Urinary bladder (tissue), 3 donors: ENCODE measurements at regions not wholly inside any gene's neighbourhood (a gene's known extent, or its start where the extent isn't known, plus 50 kb on each side); places are given as distances from the start of the nearest gene placed in this dataset.
"Not testable (repeated sequence)": the region's sequence is repeated elsewhere in the genome, so short reads cannot be mapped to it uniquely, and the experiment has no call there.

Experiments used
- DNase-seq: peaks from one replicate; pipeline ENCODE4 v3.0.0-alpha.2; 2015; ENCODE audit errors: extremely low spot score
- H3K27ac ChIP-seq: one replicate; pipeline ENCODE4 v1.5.1; 2013; ENCODE audit warnings: low read depth, mild to moderate bottlenecking, moderate library complexity
- H3K36me3 ChIP-seq: one replicate; pipeline ENCODE4 v1.6.1; 2013; ENCODE audit warnings: mild to moderate bottlenecking, moderate library complexity; ENCODE audit not compliant: insufficient read depth
- H3K4me1 ChIP-seq: one replicate; pipeline ENCODE4 v1.6.1; 2013; ENCODE audit warnings: mild to moderate bottlenecking, moderate library complexity; ENCODE audit not compliant: insufficient read depth
- H3K4me3 ChIP-seq: one replicate; pipeline ENCODE4 v1.5.1; 2013; ENCODE audit warnings: low read depth, low read length
- WGBS: extraction: QIAGEN DNeasy Blood & Tissue Kit; methylation state at CpG from one replicate; pipeline ENCODE4 v1.1.7; 2013; 5-methylcytosine and 5-hydroxymethylcytosine counted together
- donor health status: healthy with polysubstance abuse.
- donor health status: healthy.

DNA sequence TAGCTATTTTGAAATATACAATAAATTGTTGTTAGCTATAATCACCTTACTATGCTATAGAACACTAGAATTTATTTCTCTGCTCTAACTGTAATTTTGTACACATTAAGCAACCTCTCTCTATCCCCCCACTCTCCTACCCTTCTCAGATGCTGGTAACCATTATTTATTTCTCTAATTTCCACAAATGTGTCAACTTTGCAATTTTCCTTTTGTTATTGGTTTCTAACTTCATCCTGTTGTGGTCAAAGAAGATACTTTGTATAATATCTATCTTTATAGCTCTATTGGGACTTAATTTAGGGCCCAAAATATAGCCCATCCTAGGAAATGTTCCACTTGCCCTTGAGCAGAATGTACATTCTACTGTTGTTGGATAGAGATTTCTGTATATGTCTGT is 229.3 kb downstream of the SATB1 start:
- DNase-seq, result no peak
- H3K4me3 ChIP-seq, result no peak overlapping the region
- no peak overlapping the region for H3K27ac ChIP-seq
- no peaks in the 10 kb centered on the region for H3K4me1 ChIP-seq
- no peaks in the 10 kb centered on the region for H3K36me3 ChIP-seq

- Histone ChIP-seq H3K36me3 (no peaks in the 10 kb centered on the region), H3K27ac (no peak overlapping the region), H3K4me3 (no peak overlapping the region), H3K4me1 (no peaks in the 10 kb centered on the region)
- DNase-seq, result no peak
- 78% methylated on average over 4 of the region's 4 CpGs for WGBS
Measured at GRCh38 chr3:18194431-18194830, 230.7 kb downstream of the SATB1 start.

GRCh38 chr3:18190646-18191045 is 234.5 kb downstream of the SATB1 start:
- Histone ChIP-seq H3K36me3 (no peaks in the 10 kb centered on the region), H3K4me1 (no peaks in the 10 kb centered on the region), H3K27ac (no peak overlapping the region), H3K4me3 (no peak overlapping the region)
- DNase-seq, result no peak

- 66% methylated on average over 9 of the region's 9 CpGs for WGBS
- Histone ChIP-seq H3K27ac (no peak overlapping the region), H3K36me3 (no peaks in the 10 kb centered on the region), H3K4me1 (no peaks in the 10 kb centered on the region), H3K4me3 (no peak overlapping the region)
- no peak for DNase-seq
Measured at GRCh38 chr3:18189282-18190050, 235.7 kb downstream of the SATB1 start.

- Histone ChIP-seq H3K4me3 (no peak overlapping the region), H3K4me1 (no peaks in the 10 kb centered on the region), H3K36me3 (no peaks in the 10 kb centered on the region), H3K27ac (no peak overlapping the region)
- no peak for DNase-seq
- 84% methylated on average over 3 of the region's 3 CpGs for whole genome bisulfite sequencing
Measured at GRCh38 chr3:18188491-18188890, 236.6 kb downstream of the SATB1 start.

DNA sequence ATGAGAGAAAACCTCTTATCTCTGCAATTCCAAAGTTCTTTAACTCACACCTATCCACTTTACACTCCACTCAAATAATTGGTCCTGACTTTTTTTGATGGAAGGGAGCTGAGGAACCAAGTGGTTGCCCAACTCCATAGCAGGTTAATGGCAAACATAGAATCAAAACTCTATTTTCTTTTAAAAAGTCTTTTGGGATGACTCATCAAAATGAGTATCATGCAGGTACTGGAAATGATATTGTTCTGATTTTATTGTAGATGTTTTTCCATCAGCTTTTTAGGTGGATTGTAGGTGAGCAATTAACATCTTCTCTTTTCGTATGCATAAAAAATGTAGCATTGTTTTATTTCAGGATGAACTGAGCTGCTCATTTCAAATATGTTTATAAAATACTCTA is 239.5 kb downstream of the SATB1 start:
- 89% methylated on average over 1 of the region's 1 CpG for WGBS

DNA sequence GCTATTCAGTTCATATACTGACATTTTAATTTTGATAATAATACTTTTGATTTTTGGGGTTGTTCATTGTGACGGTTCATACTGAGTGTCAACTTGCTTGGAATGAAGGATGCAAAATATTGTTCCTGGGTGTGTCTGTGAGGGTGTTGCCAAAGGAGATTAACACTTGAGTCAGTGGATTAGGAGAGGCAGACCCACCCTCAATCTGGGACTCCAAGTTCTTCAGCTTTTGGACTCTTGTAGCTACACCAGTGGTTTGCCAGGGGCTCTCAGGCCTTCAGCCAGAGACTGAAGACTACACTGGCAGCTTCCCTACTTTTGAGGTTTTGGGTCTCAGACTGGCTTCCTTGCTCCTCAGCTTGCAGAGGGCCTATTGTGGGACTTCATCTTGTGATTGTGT is 242.2 kb downstream of the SATB1 start:
- H3K4me1 ChIP-seq, H3K36me3 ChIP-seq, H3K4me3 ChIP-seq, DNase-seq, H3K27ac ChIP-seq: not testable (repeated sequence)
- 76% methylated on average over 1 of the region's 1 CpG for WGBS

More for the DNA sequence above, 239.5 kb downstream of the SATB1 start:
- Histone ChIP-seq H3K27ac (no peak overlapping the region), H3K4me3 (no peak overlapping the region), H3K4me1 (no peaks in the 10 kb centered on the region), H3K36me3 (no peaks in the 10 kb centered on the region)
- DNase-seq, result no peak

GRCh38 chr3:18179521-18179920 is 245.6 kb downstream of the SATB1 start:
- Histone ChIP-seq H3K4me1 (no peaks in the 10 kb centered on the region), H3K4me3 (no peak overlapping the region), H3K27ac (no peak overlapping the region), H3K36me3 (no peaks in the 10 kb centered on the region)
- WGBS, result 62% methylated on average over 3 of the region's 3 CpGs
- DNase-seq, result no peak

- Histone ChIP-seq H3K4me1 (no peaks in the 10 kb centered on the region), H3K27ac (no peak overlapping the region), H3K4me3 (no peak overlapping the region), H3K36me3 (no peaks in the 10 kb centered on the region)
- whole genome bisulfite sequencing, result 80% methylated on average over 4 of the region's 4 CpGs
- DNase-seq, result no peak
Measured at GRCh38 chr3:18177271-18177670, 247.9 kb downstream of the SATB1 start.

- DNase-seq, H3K4me1 ChIP-seq, H3K4me3 ChIP-seq, H3K27ac ChIP-seq, H3K36me3 ChIP-seq: not testable (repeated sequence)
- WGBS, result 90% methylated on average over 5 of the region's 5 CpGs
Measured at GRCh38 chr3:18173891-18174290, 251.2 kb downstream of the SATB1 start.

- Histone ChIP-seq H3K27ac (no peak overlapping the region), H3K36me3 (no peaks in the 10 kb centered on the region), H3K4me3 (no peak overlapping the region), H3K4me1 (no peaks in the 10 kb centered on the region)
- DNase-seq, result no peak
- WGBS, result 92% methylated on average over 1 of the region's 1 CpG
Measured at GRCh38 chr3:18159681-18160080, 265.5 kb downstream of the SATB1 start.

- Histone ChIP-seq H3K27ac (no peak overlapping the region), H3K4me1 (no peaks in the 10 kb centered on the region), H3K4me3 (no peak overlapping the region), H3K36me3 (no peaks in the 10 kb centered on the region)
- DNase-seq, result no peak
- WGBS, result 57% methylated on average over 3 of the region's 3 CpGs
Measured at GRCh38 chr3:18153571-18154173, 271.5 kb downstream of the SATB1 start.

- 86% methylated on average over 3 of the region's 3 CpGs for WGBS
- no peak overlapping the region for H3K4me3 ChIP-seq
- H3K27ac ChIP-seq, result no peak overlapping the region
- no peaks in the 10 kb centered on the region for H3K4me1 ChIP-seq
- no peak for DNase-seq
- H3K36me3 ChIP-seq, result no peaks in the 10 kb centered on the region
Measured at GRCh38 chr3:18151199-18151598, 273.9 kb downstream of the SATB1 start.

DNA sequence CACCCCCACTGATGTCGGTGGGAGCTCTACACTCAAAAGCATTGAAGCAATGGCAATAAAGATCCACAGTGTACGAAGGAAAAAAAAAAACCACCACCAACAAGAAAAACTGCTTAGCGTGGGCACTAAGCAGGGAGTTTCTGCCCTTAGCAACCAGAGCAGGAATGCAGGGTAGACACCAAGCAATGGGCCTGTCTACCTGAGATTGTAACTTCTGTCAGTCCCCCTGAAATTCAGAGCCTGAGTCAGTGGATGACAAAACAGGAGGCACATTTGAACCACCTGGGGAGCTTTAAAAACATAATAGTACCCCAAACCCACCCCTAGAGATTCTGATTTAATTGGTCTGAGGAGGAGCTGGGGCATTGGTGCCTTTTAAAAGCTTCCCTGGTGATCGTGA is 275.2 kb downstream of the SATB1 start:
- no peaks in the 10 kb centered on the region for H3K4me1 ChIP-seq
- H3K36me3 ChIP-seq, result no peaks in the 10 kb centered on the region
- no peak overlapping the region for H3K27ac ChIP-seq
- no peak for DNase-seq
- H3K4me3 ChIP-seq, result no peak overlapping the region
- WGBS, result 84% methylated on average over 4 of the region's 4 CpGs
